ENCODE measurements at regions not wholly inside any gene's neighbourhood (a gene's known extent, or its start where the extent isn't known, plus 50 kb on each side); places are given as distances from the start of the nearest gene placed in this dataset.

GRCh38 chr21:32090956-32091355, 187.9 kb downstream of the MIS18A start:
- no peaks in the 10 kb centered on the region for H3K9me3 ChIP-seq (replicated peaks; ENCODE audit: insufficient read depth, low read length)
- H3K9ac ChIP-seq (ENCODE audit: low read length) = no peak overlapping the region
- H2AFZ ChIP-seq (ENCODE audit: low read length) = no peak overlapping the region
- no peak overlapping the region for H3K4me2 ChIP-seq (ENCODE audit: low read depth, low read length)
- no peak for TF ChIP-seq EZH2phosphoT487 (IDR thresholded peaks at IDR 0.05; ENCODE audit: low read length)
- TF ChIP-seq EZH2 (optimal IDR thresholded peaks at IDR 0.05; ENCODE audit: low read depth, low read length) = no peak
- no peak for TF ChIP-seq CTCF (IDR thresholded peaks at IDR 0.05; ENCODE audit: low read length)
- no peaks in the 10 kb centered on the region for H3K4me1 ChIP-seq (ENCODE audit: low read length)
- no peaks in the 10 kb centered on the region for H3F3A ChIP-seq (ENCODE audit: insufficient read depth, low read length)
- no peak overlapping the region for H3K27ac ChIP-seq (ENCODE audit: low read length)
- no peak overlapping the region for H3K4me3 ChIP-seq (ENCODE audit: low read length)
- no peaks in the 10 kb centered on the region for H3K9me2 ChIP-seq (replicated peaks; ENCODE audit: insufficient read depth, low read length)
- no peaks in the 10 kb centered on the region for H3K27me3 ChIP-seq (replicated peaks; ENCODE audit: insufficient read depth, low read length)
- H4K20me1 ChIP-seq (ENCODE audit: insufficient read depth, low read length) = no peaks in the 10 kb centered on the region
- no peaks in the 10 kb centered on the region for H3K79me2 ChIP-seq (ENCODE audit: low read length)
- H3K36me3 ChIP-seq (replicated peaks; ENCODE audit: insufficient read depth, low read length) = no peaks in the 10 kb centered on the region
- no peak for DNase-seq

- no peak overlapping the region for H3K9ac ChIP-seq (ENCODE audit: low read length)
- H3K9me3 ChIP-seq (replicated peaks; ENCODE audit: insufficient read depth, low read length) = no peaks in the 10 kb centered on the region
- H3K4me1 ChIP-seq (ENCODE audit: low read length) = no peaks in the 10 kb centered on the region
- H4K20me1 ChIP-seq (ENCODE audit: insufficient read depth, low read length) = no peaks in the 10 kb centered on the region
- H3K4me2 ChIP-seq (ENCODE audit: low read depth, low read length) = no peak overlapping the region
- DNase-seq = no peak
- H3F3A ChIP-seq (ENCODE audit: insufficient read depth, low read length) = no peaks in the 10 kb centered on the region
- TF ChIP-seq EZH2phosphoT487 (IDR thresholded peaks at IDR 0.05; ENCODE audit: low read length) = no peak
- TF ChIP-seq CTCF (IDR thresholded peaks at IDR 0.05; ENCODE audit: low read length) = no peak
- no peak for TF ChIP-seq EZH2 (optimal IDR thresholded peaks at IDR 0.05; ENCODE audit: low read depth, low read length)
- no peaks in the 10 kb centered on the region for H3K9me2 ChIP-seq (replicated peaks; ENCODE audit: insufficient read depth, low read length)
- no peak overlapping the region for H3K27ac ChIP-seq (ENCODE audit: low read length)
- H3K36me3 ChIP-seq (replicated peaks; ENCODE audit: insufficient read depth, low read length) = no peaks in the 10 kb centered on the region
- H2AFZ ChIP-seq (ENCODE audit: low read length) = no peak overlapping the region
- H3K27me3 ChIP-seq (replicated peaks; ENCODE audit: insufficient read depth, low read length) = no peaks in the 10 kb centered on the region
- H3K79me2 ChIP-seq (ENCODE audit: low read length) = no peaks in the 10 kb centered on the region
- H3K4me3 ChIP-seq (ENCODE audit: low read length) = no peak overlapping the region
Observed at GRCh38 chr21:32089766-32090165, 189.1 kb downstream of the MIS18A start.

GRCh38 chr21:32088471-32088870, 190.4 kb downstream of the MIS18A start:
- no peak overlapping the region for H2AFZ ChIP-seq (ENCODE audit: low read length)
- no peak for DNase-seq
- H3K4me2 ChIP-seq (ENCODE audit: low read depth, low read length) = no peak overlapping the region
- H3K4me3 ChIP-seq (ENCODE audit: low read length) = no peak overlapping the region
- H3K9me2 ChIP-seq (replicated peaks; ENCODE audit: insufficient read depth, low read length) = no peaks in the 10 kb centered on the region
- H3K36me3 ChIP-seq (replicated peaks; ENCODE audit: insufficient read depth, low read length) = no peaks in the 10 kb centered on the region
- H3K27ac ChIP-seq (ENCODE audit: low read length) = no peak overlapping the region
- H3K27me3 ChIP-seq (replicated peaks; ENCODE audit: insufficient read depth, low read length) = no peaks in the 10 kb centered on the region
- H3K9ac ChIP-seq (ENCODE audit: low read length) = no peak overlapping the region
- H4K20me1 ChIP-seq (ENCODE audit: insufficient read depth, low read length) = no peaks in the 10 kb centered on the region
- no peaks in the 10 kb centered on the region for H3K79me2 ChIP-seq (ENCODE audit: low read length)
- no peaks in the 10 kb centered on the region for H3K4me1 ChIP-seq (ENCODE audit: low read length)
- no peaks in the 10 kb centered on the region for H3K9me3 ChIP-seq (replicated peaks; ENCODE audit: insufficient read depth, low read length)
- no peaks in the 10 kb centered on the region for H3F3A ChIP-seq (ENCODE audit: insufficient read depth, low read length)
- no peak for TF ChIP-seq EZH2phosphoT487 (IDR thresholded peaks at IDR 0.05; ENCODE audit: low read length)
- no peak for TF ChIP-seq EZH2 (optimal IDR thresholded peaks at IDR 0.05; ENCODE audit: low read depth, low read length)
- TF ChIP-seq CTCF (IDR thresholded peaks at IDR 0.05; ENCODE audit: low read length) = no peak

Measured in MM.1S (cell line).